Caco-2 (cell line): ENCODE measurements at regions not wholly inside any gene's neighbourhood (a gene's known extent, or its start where the extent isn't known, plus 50 kb on each side); places are given as distances from the start of the nearest gene placed in this dataset.

Experiments
- BruUV-seq: library from RNA; stranded (reverse); fragments of 400-500 nt; replicated peaks from 2 replicates; lab custom pipeline; 2021; lab: Mats Ljungman, UMichigan
- CTCF ChIA-PET: fragments of 300-600 bp; sonication (Branson Sonifier 250); formaldehyde crosslinking; loops from one replicate; lab custom pipeline; 2022; ENCODE audit warnings: antibody characterized with exemption; lab: Charles Lee
- POLR2A ChIA-PET: fragments of 300-600 bp; sonication (Branson Sonifier 250); formaldehyde crosslinking; loops from one replicate; lab custom pipeline; 2022; ENCODE audit warnings: antibody characterized with exemption; lab: Charles Lee
- DNase-seq, 2 experiments: peaks; one replicate each; pipeline versions ENCODE4 v3.0.0 to v3.0.0-alpha.2; 2020 to 2022
- H3K27me3 ChIP-seq: replicated peaks from 2 replicates; pipeline ENCODE4 v1.6.0; 2011; ENCODE audit warnings: low read length; ENCODE audit not compliant: control insufficient read depth, insufficient read depth
- H3K36me3 ChIP-seq: 2 replicates; pipeline ENCODE4 v1.5.1; 2011; ENCODE audit warnings: low read length; ENCODE audit not compliant: control insufficient read depth, insufficient read depth
- H3K4me1 ChIP-seq: fragments of 250-450 bp; sonication (Bioruptor Pico); 2 replicates; pipeline ENCODE4 v1.5.1; 2020; ENCODE audit warnings: mild to moderate bottlenecking
- H3K4me3 ChIP-seq: 2 replicates; pipeline ENCODE4 v1.5.1; 2011; ENCODE audit warnings: low read depth, mild to moderate bottlenecking, control low read depth, low read length
- H3K9me3 ChIP-seq: fragments of 250-450 bp; sonication (Bioruptor Pico); 2 replicates; pipeline ENCODE4 v1.5.1; 2020; ENCODE audit warnings: mild to moderate bottlenecking, moderate library complexity
- H3K27ac Mint-ChIP-seq: one replicate; pipeline ENCODE4 v1.8.0; 2022; ENCODE audit warnings: mixed read lengths; ENCODE audit not compliant: unreplicated experiment
- H3K27me3 Mint-ChIP-seq: one replicate; pipeline ENCODE4 v1.8.0; 2022; ENCODE audit warnings: mixed read lengths; ENCODE audit not compliant: insufficient read depth, unreplicated experiment
- H3K36me3 Mint-ChIP-seq: one replicate; pipeline ENCODE4 v1.8.0; 2022; ENCODE audit warnings: mild to moderate bottlenecking, mixed read lengths; ENCODE audit not compliant: insufficient read depth, unreplicated experiment
- H3K4me1 Mint-ChIP-seq: one replicate; pipeline ENCODE4 v1.8.0; 2022; ENCODE audit warnings: low read depth, mixed read lengths; ENCODE audit not compliant: unreplicated experiment
- H3K4me3 Mint-ChIP-seq: one replicate; pipeline ENCODE4 v1.8.0; 2022; ENCODE audit warnings: mild to moderate bottlenecking, moderate library complexity, mixed read lengths; ENCODE audit not compliant: unreplicated experiment
- H3K9me3 Mint-ChIP-seq: one replicate; pipeline ENCODE4 v1.8.0; 2022; ENCODE audit warnings: mixed read lengths; ENCODE audit not compliant: unreplicated experiment
- intact Hi-C: fragments of 100-400 bp; cut with micrococcal nuclease; formaldehyde crosslinking; loops from one replicate; pipeline ENCODE4 v1.10.0; 2022; ENCODE audit not compliant: unreplicated experiment
- TF ChIP-seq, protein P1 (sequence below), 2 experiments: fragments of 200-600 bp in 1 of 2; IDR thresholded peaks; 1 replicate in 1 of 2; 2 replicates in 1 of 2; pipeline versions ENCODE4 v1.5.1 to v1.8.0; 2011 to 2022; ENCODE audit warnings: antibody characterized with exemption in 1 of 2, control low read depth in 1 of 2, inconsistent platforms in 1 of 2, low read depth in 1 of 2, low read length in 1 of 2, mild to moderate bottlenecking in 1 of 2, moderate library complexity in 1 of 2; ENCODE audit not compliant: insufficient read depth in 1 of 2, severe bottlenecking in 1 of 2, unreplicated experiment in 1 of 2

DNA sequence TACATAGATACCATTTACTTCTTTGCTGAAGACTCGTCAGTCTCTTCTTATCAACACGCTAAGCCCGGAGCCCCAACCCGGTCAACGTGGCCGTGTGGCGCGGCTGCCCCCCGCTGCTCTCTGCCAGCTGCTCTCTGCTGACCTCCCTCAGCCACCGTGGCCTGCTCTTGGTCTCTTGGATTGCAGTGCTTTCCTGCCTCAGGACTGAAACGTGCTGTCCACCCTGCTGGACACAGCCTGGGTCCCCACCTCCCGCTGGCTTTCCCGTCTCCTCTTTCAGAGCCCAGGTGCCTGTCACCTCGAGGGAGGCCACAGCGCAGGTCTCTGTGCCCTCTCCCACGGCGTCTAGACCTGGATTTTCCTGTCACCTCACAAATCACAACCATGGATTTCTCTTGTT lies 388.1 kb upstream of the B3GAT1 start:
- Histone ChIP-seq H3K4me3 (no peak overlapping the region), H3K27me3 (no peaks in the 10 kb centered on the region), H3K36me3 (no peaks in the 10 kb centered on the region), H3K4me1 (peaks cover 8% of the 10 kb centered on the region), H3K9me3 (no peaks in the 10 kb centered on the region; the same call in 1 of the 2 replicates)
- intact Hi-C loops: no loop called here
- TF ChIP-seq, protein P1, sequence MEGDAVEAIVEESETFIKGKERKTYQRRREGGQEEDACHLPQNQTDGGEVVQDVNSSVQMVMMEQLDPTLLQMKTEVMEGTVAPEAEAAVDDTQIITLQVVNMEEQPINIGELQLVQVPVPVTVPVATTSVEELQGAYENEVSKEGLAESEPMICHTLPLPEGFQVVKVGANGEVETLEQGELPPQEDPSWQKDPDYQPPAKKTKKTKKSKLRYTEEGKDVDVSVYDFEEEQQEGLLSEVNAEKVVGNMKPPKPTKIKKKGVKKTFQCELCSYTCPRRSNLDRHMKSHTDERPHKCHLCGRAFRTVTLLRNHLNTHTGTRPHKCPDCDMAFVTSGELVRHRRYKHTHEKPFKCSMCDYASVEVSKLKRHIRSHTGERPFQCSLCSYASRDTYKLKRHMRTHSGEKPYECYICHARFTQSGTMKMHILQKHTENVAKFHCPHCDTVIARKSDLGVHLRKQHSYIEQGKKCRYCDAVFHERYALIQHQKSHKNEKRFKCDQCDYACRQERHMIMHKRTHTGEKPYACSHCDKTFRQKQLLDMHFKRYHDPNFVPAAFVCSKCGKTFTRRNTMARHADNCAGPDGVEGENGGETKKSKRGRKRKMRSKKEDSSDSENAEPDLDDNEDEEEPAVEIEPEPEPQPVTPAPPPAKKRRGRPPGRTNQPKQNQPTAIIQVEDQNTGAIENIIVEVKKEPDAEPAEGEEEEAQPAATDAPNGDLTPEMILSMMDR (IDR thresholded peaks at IDR 0.05; ENCODE audit: insufficient read depth in 1 of 2, low read depth in 1 of 2, low read length in 1 of 2, severe bottlenecking in 1 of 2, unreplicated experiment in 1 of 2): no peak
- DNase-seq: no peak
- BruUV-seq: no TSS peak
- no peak overlapping the region for H3K27ac Mint-ChIP-seq
- POLR2A ChIA-PET: no interaction called here
- no peak overlapping the region for H3K4me3 Mint-ChIP-seq
- H3K27me3 Mint-ChIP-seq: no peaks in the 10 kb centered on the region
- H3K9me3 Mint-ChIP-seq: no peaks in the 10 kb centered on the region
- no peaks in the 10 kb centered on the region for H3K36me3 Mint-ChIP-seq
- peaks cover 15% of the 10 kb centered on the region for H3K4me1 Mint-ChIP-seq
- CTCF ChIA-PET: no interaction called here

DNA sequence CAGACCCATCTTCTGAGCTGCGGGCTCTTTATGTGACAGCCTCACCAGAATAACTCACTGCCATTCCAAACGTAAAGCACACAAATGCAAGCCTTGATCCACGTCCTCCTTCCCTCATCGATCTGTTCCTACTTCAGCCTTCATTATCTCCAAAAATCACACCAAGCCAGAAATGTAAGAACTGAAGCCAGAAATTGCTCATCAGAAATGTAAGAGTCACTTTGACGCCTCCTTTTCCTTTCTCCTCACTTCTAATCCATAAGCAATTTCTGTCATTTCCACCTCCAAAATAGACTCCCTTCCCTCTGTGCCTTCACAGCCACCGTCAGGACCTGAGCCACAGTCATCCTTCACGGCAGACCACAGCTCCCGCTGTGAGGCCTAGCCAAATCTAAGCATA lies 387.3 kb upstream of the B3GAT1 start:
- H3K4me3 ChIP-seq: no peak overlapping the region
- BruUV-seq: no TSS peak
- no peak for DNase-seq
- TF ChIP-seq, protein P1 (IDR thresholded peaks at IDR 0.05; ENCODE audit: insufficient read depth in 1 of 2, low read depth in 1 of 2, low read length in 1 of 2, severe bottlenecking in 1 of 2, unreplicated experiment in 1 of 2): no peak
- no peaks in the 10 kb centered on the region for H3K27me3 ChIP-seq
- H3K4me1 ChIP-seq: peaks cover 8% of the 10 kb centered on the region
- intact Hi-C loops: no loop called here
- H3K9me3 ChIP-seq: no peaks in the 10 kb centered on the region; the same call in 1 of the 2 replicates
- POLR2A ChIA-PET: no interaction called here
- H3K9me3 Mint-ChIP-seq: no peaks in the 10 kb centered on the region
- no peaks in the 10 kb centered on the region for H3K36me3 ChIP-seq
- CTCF ChIA-PET: no interaction called here
- peaks cover 15% of the 10 kb centered on the region for H3K4me1 Mint-ChIP-seq
- no peaks in the 10 kb centered on the region for H3K36me3 Mint-ChIP-seq
- H3K27me3 Mint-ChIP-seq: no peaks in the 10 kb centered on the region
- no peak overlapping the region for H3K27ac Mint-ChIP-seq
- H3K4me3 Mint-ChIP-seq: no peak overlapping the region

GRCh38 chr11:134797411-134798089 lies 385.5 kb upstream of the B3GAT1 start:
- POLR2A ChIA-PET: no interaction called here

More at GRCh38 chr11:134797411-134798089, 385.5 kb upstream of the B3GAT1 start:
- Histone ChIP-seq H3K4me3 (no peak overlapping the region), H3K36me3 (no peaks in the 10 kb centered on the region), H3K9me3 (no peaks in the 10 kb centered on the region; the same call in 1 of the 2 replicates), H3K4me1 (peaks cover 8% of the 10 kb centered on the region), H3K27me3 (no peaks in the 10 kb centered on the region)
- CTCF ChIA-PET: no interaction called here
- DNase-seq: peak in 1 of 2 experiments; percentile 39
- H3K36me3 Mint-ChIP-seq: no peaks in the 10 kb centered on the region
- H3K9me3 Mint-ChIP-seq: no peaks in the 10 kb centered on the region
- BruUV-seq: no TSS peak
- intact Hi-C loops: no loop called here
- TF ChIP-seq, protein P1 (IDR thresholded peaks at IDR 0.05; ENCODE audit: insufficient read depth in 1 of 2, low read depth in 1 of 2, low read length in 1 of 2, severe bottlenecking in 1 of 2, unreplicated experiment in 1 of 2): no peak
- no peak overlapping the region for H3K27ac Mint-ChIP-seq
- H3K4me1 Mint-ChIP-seq: peaks cover 15% of the 10 kb centered on the region
- no peaks in the 10 kb centered on the region for H3K27me3 Mint-ChIP-seq
- H3K4me3 Mint-ChIP-seq: no peak overlapping the region
